ENCODE measurements at regions not wholly inside any gene's neighbourhood (a gene's known extent, or its start where the extent isn't known, plus 50 kb on each side); places are given as distances from the start of the nearest gene placed in this dataset.

- TF ChIP-seq EZH2 (optimal IDR thresholded peaks at IDR 0.05; ENCODE audit: low read depth, low read length): no peak
- TF ChIP-seq CTCF (IDR thresholded peaks at IDR 0.05; ENCODE audit: low read length): no peak
- TF ChIP-seq EZH2phosphoT487 (IDR thresholded peaks at IDR 0.05; ENCODE audit: low read length): no peak
Measured at GRCh38 chr15:62715946-62716345, 326.6 kb upstream of the TPM1 start.

All from MM.1S (cell line).